Gastrocnemius medialis (tissue), 4 donors: ENCODE measurements at regions not wholly inside any gene's neighbourhood (a gene's known extent, or its start where the extent isn't known, plus 50 kb on each side); places are given as distances from the start of the nearest gene placed in this dataset.

ENCODE experiments used
- ATAC-seq, 2 donors: fragments of 150-250 bp; one replicate each; pipeline ENCODE4 v1.9.1; 2016
- DNase-seq, 2 donors: peaks; one replicate each; pipeline ENCODE4 v3.0.0-alpha.2; 2019
- H3K27ac ChIP-seq, 4 donors: fragments of 200-600 bp; sonication (generic); 1 replicate in 1 of 4; 2 replicates in 3 of 4; pipeline ENCODE4 v1.5.1; 2016 to 2018; ENCODE audit warnings: mild to moderate bottlenecking in 2 of 4, moderate library complexity in 1 of 4
- H3K27me3 ChIP-seq, 3 donors: fragments of 200-600 bp; sonication (generic) in 2 of 3; 1 replicate in 1 of 3; 2 replicates in 2 of 3; pipeline versions ENCODE4 v1.5.1 to v1.6.0; 2016 to 2019; ENCODE audit warnings: mild to moderate bottlenecking in 1 of 3, moderate library complexity in 1 of 3
- H3K36me3 ChIP-seq, 2 donors: fragments of 200-600 bp; sonication (generic) in 1 of 2; one replicate each; pipeline ENCODE4 v1.5.1; 2017 to 2018
- H3K4me1 ChIP-seq, 2 donors: fragments of 200-600 bp; sonication (generic) in 1 of 2; one replicate each; pipeline ENCODE4 v1.5.1; 2016 to 2017; ENCODE audit warnings: mild to moderate bottlenecking in 2 of 2
- H3K4me3 ChIP-seq, 4 donors: fragments of 200-600 bp; sonication (generic) in 3 of 4; 1 replicate in 1 of 4; 2 replicates in 3 of 4; pipeline ENCODE4 v1.5.1; 2016 to 2019; ENCODE audit warnings: mild to moderate bottlenecking in 2 of 4
- H3K9me3 ChIP-seq, 3 donors: fragments of 200-600 bp; sonication (generic) in 2 of 3; 1 replicate in 1 of 3; 2 replicates in 2 of 3; pipeline ENCODE4 v1.5.1; 2016 to 2019
- POLR2A ChIP-seq, 2 donors: fragments of 450-650 bp; IDR thresholded peaks; one replicate each; pipeline ENCODE4 v1.6.1; 2017; ENCODE audit warnings: antibody characterized with exemption in 2 of 2, mild to moderate bottlenecking in 2 of 2, moderate library complexity in 2 of 2
- in situ Hi-C, 4 donors: fragments of 200-750 bp; cut with MboI; loops; one replicate each; pipeline versions ENCODE4 v1.15.0 to v1.8.0; 2017; ENCODE audit warnings: low sequenced_read_pairs in 4 of 4
- intact Hi-C: fragments of 100-400 bp; cut with DNase I; formaldehyde crosslinking; loops from one replicate; pipeline ENCODE4 v1.15.1; 2023; ENCODE audit warnings: low total_unique reads
- TF ChIP-seq, protein P1 (sequence below), 5 experiments: fragments of 450-650 bp in 3 of 5; fragments of 200-600 bp in 2 of 5; sonication (generic) in 2 of 5; IDR thresholded peaks in 4 of 5; conservative IDR thresholded peaks in 1 of 5; 1 replicate in 4 of 5; 2 replicates in 1 of 5; pipeline ENCODE4 v1.5.1; 2016 to 2019; ENCODE audit warnings: antibody characterized with exemption in 5 of 5, mild to moderate bottlenecking in 3 of 5, moderate library complexity in 3 of 5

DNA sequence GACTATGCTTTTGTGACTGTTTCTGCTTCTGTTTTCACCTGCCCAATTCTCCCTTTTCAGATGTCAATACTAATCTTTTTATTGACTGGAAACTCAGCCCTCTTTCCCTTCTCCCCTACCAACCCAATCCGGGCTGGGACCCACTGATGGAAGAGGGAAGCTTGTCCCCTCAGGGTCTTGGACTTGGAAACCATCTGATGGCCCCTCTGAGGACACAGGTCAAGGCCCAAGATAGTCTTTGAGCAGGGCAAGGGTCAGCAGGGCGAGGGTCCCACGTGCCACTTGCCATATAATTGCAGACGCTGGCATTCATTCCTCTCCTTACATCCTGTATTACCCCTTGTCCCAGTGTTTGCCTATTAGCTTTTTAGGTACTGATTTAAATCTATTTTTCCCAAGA lies 678.2 kb upstream of the FANCL start:
- H3K27ac ChIP-seq, result no peak overlapping the region

DNA sequence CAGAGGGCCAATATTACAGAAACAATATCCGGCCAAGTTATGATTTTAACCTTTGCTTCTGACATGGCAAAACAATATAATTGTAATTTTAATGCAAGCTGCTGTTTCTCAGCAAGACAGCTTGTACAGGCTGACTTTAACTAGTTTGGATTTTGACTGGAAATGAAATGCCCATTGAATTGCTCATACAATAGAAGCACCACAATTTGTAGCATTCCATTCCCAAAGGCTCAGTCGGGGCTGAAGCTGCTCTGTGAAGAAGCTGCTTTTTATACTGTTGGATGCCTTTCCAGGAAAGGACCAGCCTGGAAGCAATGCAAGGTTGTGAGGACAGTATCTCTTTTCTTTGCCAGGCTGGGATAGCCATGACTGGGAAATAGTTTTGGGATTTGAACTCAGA lies 677.0 kb upstream of the FANCL start:
- TF ChIP-seq POLR2A (IDR thresholded peaks at IDR 0.05), result no peak
- TF ChIP-seq, protein P1, sequence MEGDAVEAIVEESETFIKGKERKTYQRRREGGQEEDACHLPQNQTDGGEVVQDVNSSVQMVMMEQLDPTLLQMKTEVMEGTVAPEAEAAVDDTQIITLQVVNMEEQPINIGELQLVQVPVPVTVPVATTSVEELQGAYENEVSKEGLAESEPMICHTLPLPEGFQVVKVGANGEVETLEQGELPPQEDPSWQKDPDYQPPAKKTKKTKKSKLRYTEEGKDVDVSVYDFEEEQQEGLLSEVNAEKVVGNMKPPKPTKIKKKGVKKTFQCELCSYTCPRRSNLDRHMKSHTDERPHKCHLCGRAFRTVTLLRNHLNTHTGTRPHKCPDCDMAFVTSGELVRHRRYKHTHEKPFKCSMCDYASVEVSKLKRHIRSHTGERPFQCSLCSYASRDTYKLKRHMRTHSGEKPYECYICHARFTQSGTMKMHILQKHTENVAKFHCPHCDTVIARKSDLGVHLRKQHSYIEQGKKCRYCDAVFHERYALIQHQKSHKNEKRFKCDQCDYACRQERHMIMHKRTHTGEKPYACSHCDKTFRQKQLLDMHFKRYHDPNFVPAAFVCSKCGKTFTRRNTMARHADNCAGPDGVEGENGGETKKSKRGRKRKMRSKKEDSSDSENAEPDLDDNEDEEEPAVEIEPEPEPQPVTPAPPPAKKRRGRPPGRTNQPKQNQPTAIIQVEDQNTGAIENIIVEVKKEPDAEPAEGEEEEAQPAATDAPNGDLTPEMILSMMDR (IDR thresholded peaks at IDR 0.05 in 4 of 5, conservative IDR thresholded peaks at IDR 0.05 in 1 of 5), result no peak
- no peak overlapping the region for H3K27ac ChIP-seq
- intact Hi-C loops, result no loop called here
- DNase-seq, result no peak
- ATAC-seq, result no peak
- H3K4me3 ChIP-seq, result no peak overlapping the region
- no peaks in the 10 kb centered on the region for H3K9me3 ChIP-seq
- H3K36me3 ChIP-seq, result no peaks in the 10 kb centered on the region
- in situ Hi-C loops, result no loop called here
- no peaks in the 10 kb centered on the region for H3K4me1 ChIP-seq
- no peaks in the 10 kb centered on the region for H3K27me3 ChIP-seq

More for the DNA sequence above, 678.2 kb upstream of the FANCL start:
- no peaks in the 10 kb centered on the region for H3K9me3 ChIP-seq
- in situ Hi-C loops (no loop called here), intact Hi-C loops (no loop called here)
- DNase-seq (no peak), ATAC-seq (no peak)
- H3K36me3 ChIP-seq, result no peaks in the 10 kb centered on the region
- TF ChIP-seq, protein P1 (IDR thresholded peaks at IDR 0.05 in 4 of 5, conservative IDR thresholded peaks at IDR 0.05 in 1 of 5), result no peak
- TF ChIP-seq POLR2A (IDR thresholded peaks at IDR 0.05), result no peak
- no peak overlapping the region for H3K4me3 ChIP-seq
- H3K27me3 ChIP-seq, result no peaks in the 10 kb centered on the region
- no peaks in the 10 kb centered on the region for H3K4me1 ChIP-seq

DNA sequence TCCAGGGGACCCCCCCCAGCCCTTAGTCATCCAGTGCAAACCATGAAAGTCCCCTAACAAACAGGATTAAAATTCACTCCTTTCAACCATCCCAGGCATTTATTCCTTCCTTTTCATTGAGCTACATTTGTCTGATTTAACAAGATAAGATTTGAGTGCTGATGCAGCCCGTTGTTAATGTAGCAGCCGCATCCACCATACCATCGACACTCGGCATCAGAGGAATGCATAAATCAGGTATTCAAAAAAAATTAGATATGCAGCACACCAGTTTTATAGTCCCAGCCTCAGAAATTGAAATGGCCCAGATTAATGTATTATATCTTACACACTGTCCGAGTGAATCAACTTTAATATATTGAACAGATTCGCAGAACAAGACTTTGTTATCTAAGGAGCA lies 676.5 kb upstream of the FANCL start:
- no peak for TF ChIP-seq POLR2A (IDR thresholded peaks at IDR 0.05)
- TF ChIP-seq, protein P1 (IDR thresholded peaks at IDR 0.05 in 4 of 5, conservative IDR thresholded peaks at IDR 0.05 in 1 of 5), result no peak
- no peaks in the 10 kb centered on the region for H3K27me3 ChIP-seq
- no peaks in the 10 kb centered on the region for H3K36me3 ChIP-seq
- no peaks in the 10 kb centered on the region for H3K4me1 ChIP-seq
- in situ Hi-C loops, result no loop called here
- no peak for DNase-seq
- H3K9me3 ChIP-seq, result no peaks in the 10 kb centered on the region
- intact Hi-C loops, result no loop called here
- H3K27ac ChIP-seq, result no peak overlapping the region
- no peak overlapping the region for H3K4me3 ChIP-seq
- no peak for ATAC-seq

DNA sequence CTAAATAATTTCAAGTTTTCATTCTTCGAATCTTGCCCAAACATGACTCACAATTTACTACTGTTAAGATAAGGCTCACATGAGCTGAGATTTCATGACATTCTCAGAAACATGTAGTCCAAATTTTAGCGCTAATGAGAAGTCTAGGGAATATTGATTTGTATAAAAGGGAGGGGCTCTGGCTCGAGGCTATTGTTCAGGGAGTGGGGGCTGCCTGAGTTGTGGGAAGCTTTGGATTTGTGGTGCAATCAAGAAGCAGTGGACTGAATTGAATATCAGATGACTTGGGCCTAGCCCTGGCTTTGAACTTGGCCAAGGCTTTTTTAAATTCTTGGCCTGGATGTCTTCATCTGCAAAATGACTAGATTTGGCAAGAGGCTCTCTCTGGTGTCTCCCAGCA lies 674.9 kb upstream of the FANCL start:
- no peaks in the 10 kb centered on the region for H3K4me1 ChIP-seq
- TF ChIP-seq, protein P1 (IDR thresholded peaks at IDR 0.05 in 4 of 5, conservative IDR thresholded peaks at IDR 0.05 in 1 of 5), result no peak
- no peak for TF ChIP-seq POLR2A (IDR thresholded peaks at IDR 0.05)
- ATAC-seq, result no peak

More for the DNA sequence above, 674.9 kb upstream of the FANCL start:
- peak in 1 of 2 donors; percentile 7 for DNase-seq
- H3K27me3 ChIP-seq, result no peaks in the 10 kb centered on the region
- no peak overlapping the region for H3K27ac ChIP-seq
- no peaks in the 10 kb centered on the region for H3K9me3 ChIP-seq
- H3K36me3 ChIP-seq, result no peaks in the 10 kb centered on the region
- no peak overlapping the region for H3K4me3 ChIP-seq
- intact Hi-C loops, result no loop called here
- in situ Hi-C loops, result no loop called here
